GM12872 (cell line): ENCODE measurements at regions not wholly inside any gene's neighbourhood (a gene's known extent, or its start where the extent isn't known, plus 50 kb on each side); places are given as distances from the start of the nearest gene placed in this dataset.

Experiments
- CTCF ChIP-seq: IDR thresholded peaks from 3 replicates; pipeline ENCODE4 v1.5.1; 2011; ENCODE audit warnings: low read depth, mild to moderate bottlenecking, low read length, moderate library complexity; ENCODE audit not compliant: insufficient read depth

GRCh38 chr6:44738601-44739146, 351.2 kb downstream of the CDC5L start:
- no peak for TF ChIP-seq CTCF

- TF ChIP-seq CTCF, result no peak
These were observed 351.7 kb downstream of the CDC5L start for GRCh38 chr6:44739181-44739580.

- TF ChIP-seq CTCF, result no peak
These were observed 353.1 kb downstream of the CDC5L start for GRCh38 chr6:44740566-44741120.

- TF ChIP-seq CTCF, result 0 out of 3 replicates have a peak, but pooled peaks have one; percentile 7
These were observed 354.7 kb downstream of the CDC5L start for GRCh38 chr6:44742201-44742600.

- no peak for TF ChIP-seq CTCF
These were observed 355.4 kb downstream of the CDC5L start for GRCh38 chr6:44742828-44743372.

- no peak for TF ChIP-seq CTCF
These were observed 373.5 kb downstream of the CDC5L start for GRCh38 chr6:44761046-44761445.

- TF ChIP-seq CTCF, result no peak
These were observed 375.0 kb downstream of the CDC5L start for GRCh38 chr6:44762496-44762895.
